SK-N-SH (cell line): ENCODE measurements at regions not wholly inside any gene's neighbourhood (a gene's known extent, or its start where the extent isn't known, plus 50 kb on each side); places are given as distances from the start of the nearest gene placed in this dataset.

ENCODE experiments used
- CTCF ChIA-PET: fragments of 300-600, 350-600 bp; formaldehyde crosslinking; extraction: SDS; loops from one replicate; lab custom pipeline; 2021; lab: Yijun Ruan, JAX
- POLR2A ChIA-PET: fragments of 350-600 bp; sonication (Branson Sonifier 250); formaldehyde crosslinking; extraction: SDS; loops from one replicate; lab custom pipeline; 2020; ENCODE audit warnings: antibody characterized with exemption, inconsistent platforms; lab: Yijun Ruan, JAX
- DNase-seq: peaks from one replicate; pipeline ENCODE4 v3.0.0; 2012
- H2AFZ ChIP-seq: fragments of 200-600 bp; sonication (generic); 2 replicates; pipeline ENCODE4 v1.8.1; 2016; ENCODE audit warnings: antibody characterized with exemption, mild to moderate bottlenecking, low read depth
- H3F3A ChIP-seq: fragments of 200-600 bp; sonication (generic); replicated peaks from 2 replicates; pipeline ENCODE3; 2016; ENCODE audit warnings: antibody characterized with exemption, mild to moderate bottlenecking; ENCODE audit not compliant: insufficient read depth
- H3K27ac ChIP-seq, 2 experiments: fragments of 200-500 bp in 1 of 2; fragments of 200-600 bp in 1 of 2; sonication (Bioruptor generic) in 1 of 2; sonication (generic), shearing (Covaris generic) in 1 of 2; 2 replicates each; pipeline versions ENCODE4 v1.5.1 to v1.6.1; 2014 to 2016; ENCODE audit warnings: low read depth in 2 of 2, inconsistent platforms in 1 of 2, low read length in 1 of 2, mild to moderate bottlenecking in 1 of 2, mixed read lengths in 1 of 2
- H3K27me3 ChIP-seq: fragments of 200-600 bp; sonication (generic), shearing (Covaris generic); 2 replicates; pipeline ENCODE4 v1.6.1; 2016; ENCODE audit warnings: mixed run types; ENCODE audit not compliant: insufficient read depth
- H3K36me3 ChIP-seq, 2 experiments: fragments of 200-500 bp in 1 of 2; fragments of 200-600 bp in 1 of 2; sonication (Bioruptor generic) in 1 of 2; sonication (generic) in 1 of 2; replicated peaks in 1 of 2; 2 replicates each; pipeline versions ENCODE3 to v1.5.1; 2014 to 2016; ENCODE audit warnings: low read length in 1 of 2, mild to moderate bottlenecking in 1 of 2; ENCODE audit not compliant: insufficient read depth in 2 of 2, control insufficient read depth in 1 of 2
- H3K4me1 ChIP-seq, 2 experiments: fragments of 200-500 bp in 1 of 2; fragments of 200-600 bp in 1 of 2; sonication (Bioruptor generic) in 1 of 2; sonication (generic), shearing (Covaris generic) in 1 of 2; 2 replicates each; pipeline versions ENCODE4 v1.5.1 to v1.6.1; 2014 to 2016; ENCODE audit warnings: low read depth in 1 of 2, low read length in 1 of 2, mixed run types in 1 of 2; ENCODE audit not compliant: insufficient read depth in 2 of 2, control insufficient read depth in 1 of 2
- H3K4me2 ChIP-seq: fragments of 200-600 bp; sonication (generic), shearing (Covaris generic); 2 replicates; pipeline ENCODE4 v1.6.1; 2017; ENCODE audit warnings: mixed run types
- H3K4me3 ChIP-seq, 2 experiments: fragments of 200-500 bp in 1 of 2; fragments of 200-600 bp in 1 of 2; sonication (Bioruptor generic) in 1 of 2; sonication (generic), shearing (Covaris generic) in 1 of 2; 2 replicates each; pipeline versions ENCODE4 v1.5.1 to v1.8.1; 2014 to 2016; ENCODE audit warnings: low read depth in 2 of 2, inconsistent platforms in 1 of 2, low read length in 1 of 2, mild to moderate bottlenecking in 1 of 2, mixed read lengths in 1 of 2, moderate library complexity in 1 of 2
- H3K79me2 ChIP-seq: fragments of 200-600 bp; sonication (generic); 2 replicates; pipeline ENCODE4 v1.8.1; 2017; ENCODE audit warnings: mild to moderate bottlenecking; ENCODE audit not compliant: insufficient read depth
- H3K9ac ChIP-seq: fragments of 200-600 bp; sonication (generic); 2 replicates; pipeline ENCODE4 v1.6.1; 2017; ENCODE audit warnings: mixed run types
- H3K9me2 ChIP-seq: fragments of 200-600 bp; sonication (generic); 2 replicates; pipeline ENCODE4 v1.6.1; 2017; ENCODE audit warnings: mixed run types
- H3K9me3 ChIP-seq: fragments of 200-600 bp; sonication (generic); 2 replicates; pipeline ENCODE4 v1.6.1; 2017; ENCODE audit warnings: mixed run types, mild to moderate bottlenecking, moderate library complexity
- H4K20me1 ChIP-seq: fragments of 200-600 bp; sonication (generic); 2 replicates; pipeline ENCODE4 v1.6.1; 2017; ENCODE audit warnings: mild to moderate bottlenecking, mixed run types; ENCODE audit not compliant: insufficient read depth
- EP300 ChIP-seq, 2 experiments: IDR thresholded peaks; 2 replicates each; pipeline versions ENCODE4 v1.4.0 to v1.6.1; 2012; ENCODE audit warnings: borderline replicate concordance in 1 of 2, low read depth in 1 of 2, low read length in 1 of 2
- EZH2phosphoT487 ChIP-seq: fragments of 200-600 bp; sonication (generic); IDR thresholded peaks from 2 replicates; pipeline ENCODE4 v1.6.1; 2017; ENCODE audit warnings: low read depth, mixed run types, mild to moderate bottlenecking, antibody characterized with exemption, moderate library complexity, borderline replicate concordance
- FOSL2 ChIP-seq: IDR thresholded peaks from 2 replicates; pipeline ENCODE4 v1.4.0; 2012; ENCODE audit warnings: low read depth, mild to moderate bottlenecking, moderate library complexity, borderline replicate concordance
- FOXJ3 ChIP-seq: sonication (generic); formaldehyde crosslinking; IDR thresholded peaks from 2 replicates; pipeline ENCODE4 v1.5.1; 2020; ENCODE audit warnings: mild to moderate bottlenecking, missing genetic modification reagents
- FOXM1 ChIP-seq: IDR thresholded peaks from 2 replicates; pipeline ENCODE4 v1.4.0; 2012; ENCODE audit warnings: low read depth, mild to moderate bottlenecking
- IRF3 ChIP-seq: fragments of 150-350 bp; IDR thresholded peaks from 2 replicates; pipeline ENCODE4 v1.6.1; 2016; ENCODE audit warnings: mild to moderate bottlenecking, low read depth, low read length
- JUND ChIP-seq: IDR thresholded peaks from 2 replicates; pipeline ENCODE4 v1.4.0; 2012
- MXI1 ChIP-seq: IDR thresholded peaks from 2 replicates; pipeline ENCODE4 v1.6.1; 2012; ENCODE audit warnings: mild to moderate bottlenecking, low read depth, low read length, improper control_type of control experiment
- NRF1 ChIP-seq: IDR thresholded peaks from 2 replicates; pipeline ENCODE4 v1.6.1; 2012; ENCODE audit warnings: low read depth, mild to moderate bottlenecking, low read length
- SMC3 ChIP-seq: IDR thresholded peaks from 2 replicates; pipeline ENCODE4 v1.6.1; 2012; ENCODE audit warnings: low read depth, low read length, improper control_type of control experiment
- TEAD4 ChIP-seq: IDR thresholded peaks from 2 replicates; pipeline ENCODE4 v1.4.0; 2012; ENCODE audit warnings: mild to moderate bottlenecking, borderline replicate concordance; ENCODE audit not compliant: insufficient read depth
- YY1 ChIP-seq: IDR thresholded peaks from 2 replicates; pipeline ENCODE4 v1.4.0; 2012; ENCODE audit warnings: low read depth, mild to moderate bottlenecking
- WGBS: methylation state at CpG from one replicate; pipeline ENCODE4 v1.1.6; 2017; ENCODE audit warnings: low lambda C conversion rate; 5-methylcytosine and 5-hydroxymethylcytosine counted together
- TF ChIP-seq, protein P1 (sequence below): fragments of 200-600 bp; sonication (generic); IDR thresholded peaks from 2 replicates; pipeline ENCODE4 v1.6.1; 2017; ENCODE audit warnings: antibody characterized with exemption, mild to moderate bottlenecking, moderate library complexity
- TF ChIP-seq, protein P2 (sequence below): IDR thresholded peaks from 2 replicates; pipeline ENCODE4 v1.4.0; 2012; ENCODE audit warnings: low read depth, borderline replicate concordance
- TF ChIP-seq, protein P3 (sequence below): IDR thresholded peaks from 2 replicates; pipeline ENCODE4 v1.4.0; 2012; ENCODE audit warnings: low read depth

DNA sequence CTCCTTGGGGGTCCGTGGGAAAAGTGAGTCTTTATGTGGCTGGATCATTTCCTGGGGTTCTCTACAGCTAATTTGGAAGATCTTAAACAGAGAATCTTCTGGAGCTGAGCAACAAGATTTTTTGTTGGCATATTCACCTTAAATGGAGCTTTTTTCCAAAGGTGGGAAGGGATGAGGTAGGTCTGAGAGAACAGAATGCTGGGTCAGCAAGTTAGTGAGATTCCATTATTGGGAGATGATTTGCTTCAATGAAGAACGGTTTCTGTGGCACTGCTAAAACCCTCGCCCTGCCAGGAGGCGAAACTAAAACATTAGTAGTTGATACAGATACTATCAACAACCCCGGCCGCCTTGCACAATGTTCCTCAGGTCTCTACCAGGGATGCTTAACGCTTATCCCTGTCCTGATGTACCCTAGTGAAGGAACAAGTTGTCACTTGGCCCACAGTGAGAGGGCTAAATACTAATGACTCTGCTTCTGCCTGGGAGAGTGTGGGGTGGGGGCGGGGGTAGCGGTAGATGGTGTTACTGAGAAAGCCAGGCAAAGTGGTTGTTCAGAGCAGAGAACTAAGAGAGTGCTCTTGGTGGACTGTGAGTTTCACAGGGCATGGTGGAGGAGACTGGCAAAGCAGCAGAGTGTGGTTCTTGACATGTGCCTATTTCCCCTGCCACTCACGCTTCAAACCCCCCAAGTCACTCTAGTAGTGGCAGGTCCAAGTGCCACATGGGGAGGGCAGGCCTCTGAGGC is 63.7 kb upstream of the CYP2D6 start (continued):
- TF ChIP-seq, protein P1, sequence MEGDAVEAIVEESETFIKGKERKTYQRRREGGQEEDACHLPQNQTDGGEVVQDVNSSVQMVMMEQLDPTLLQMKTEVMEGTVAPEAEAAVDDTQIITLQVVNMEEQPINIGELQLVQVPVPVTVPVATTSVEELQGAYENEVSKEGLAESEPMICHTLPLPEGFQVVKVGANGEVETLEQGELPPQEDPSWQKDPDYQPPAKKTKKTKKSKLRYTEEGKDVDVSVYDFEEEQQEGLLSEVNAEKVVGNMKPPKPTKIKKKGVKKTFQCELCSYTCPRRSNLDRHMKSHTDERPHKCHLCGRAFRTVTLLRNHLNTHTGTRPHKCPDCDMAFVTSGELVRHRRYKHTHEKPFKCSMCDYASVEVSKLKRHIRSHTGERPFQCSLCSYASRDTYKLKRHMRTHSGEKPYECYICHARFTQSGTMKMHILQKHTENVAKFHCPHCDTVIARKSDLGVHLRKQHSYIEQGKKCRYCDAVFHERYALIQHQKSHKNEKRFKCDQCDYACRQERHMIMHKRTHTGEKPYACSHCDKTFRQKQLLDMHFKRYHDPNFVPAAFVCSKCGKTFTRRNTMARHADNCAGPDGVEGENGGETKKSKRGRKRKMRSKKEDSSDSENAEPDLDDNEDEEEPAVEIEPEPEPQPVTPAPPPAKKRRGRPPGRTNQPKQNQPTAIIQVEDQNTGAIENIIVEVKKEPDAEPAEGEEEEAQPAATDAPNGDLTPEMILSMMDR = no peak
- TF ChIP-seq FOSL2 = no peak
- no peak for TF ChIP-seq YY1
- TF ChIP-seq NRF1 = no peak
- no peak for TF ChIP-seq IRF3

DNA sequence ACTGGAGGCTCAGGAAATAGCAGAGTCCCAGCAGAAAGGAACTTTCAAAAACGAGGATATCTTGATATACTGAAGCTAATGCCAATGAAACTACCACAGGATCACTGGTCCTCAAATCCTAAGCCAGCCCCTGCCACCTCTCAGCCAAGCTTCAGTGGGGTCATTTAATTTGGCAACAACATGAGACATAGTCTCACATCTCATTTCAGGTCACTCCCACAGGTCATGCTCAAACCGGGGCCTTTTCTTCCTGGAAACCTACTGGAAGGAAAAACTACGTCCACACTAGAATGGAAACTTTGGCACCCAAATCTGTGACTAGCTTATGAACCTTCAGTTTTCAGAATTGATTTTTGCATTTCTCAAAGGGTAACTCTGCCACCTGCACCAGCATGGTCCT is 61.9 kb upstream of the CYP2D6 start:
- H3K79me2 ChIP-seq = peaks cover 9% of the 10 kb centered on the region; the same call in 1 of the 2 replicates
- H3K9me3 ChIP-seq = no peaks in the 10 kb centered on the region
- no peaks in the 10 kb centered on the region; a peak in 1 of 4 replicates for H3K4me1 ChIP-seq
- H3K27ac ChIP-seq = no peak overlapping the region
- TF ChIP-seq SMC3 (no peak), FOXM1 (no peak), EZH2phosphoT487 (no peak), FOXJ3 (CRISPR knock-in tag) (no peak), FOSL2 (no peak), TEAD4 (no peak), MXI1 (no peak), EP300 (IDR thresholded peaks at IDR 0.05; ENCODE audit: borderline replicate concordance in 1 of 2, low read depth in 1 of 2, low read length in 1 of 2) (no peak), NRF1 (no peak), JUND (no peak)
- TF ChIP-seq, protein P2, sequence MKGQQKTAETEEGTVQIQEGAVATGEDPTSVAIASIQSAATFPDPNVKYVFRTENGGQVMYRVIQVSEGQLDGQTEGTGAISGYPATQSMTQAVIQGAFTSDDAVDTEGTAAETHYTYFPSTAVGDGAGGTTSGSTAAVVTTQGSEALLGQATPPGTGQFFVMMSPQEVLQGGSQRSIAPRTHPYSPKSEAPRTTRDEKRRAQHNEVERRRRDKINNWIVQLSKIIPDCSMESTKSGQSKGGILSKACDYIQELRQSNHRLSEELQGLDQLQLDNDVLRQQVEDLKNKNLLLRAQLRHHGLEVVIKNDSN = no peak
- TF ChIP-seq, protein P1 = no peak
- TF ChIP-seq, protein P3, sequence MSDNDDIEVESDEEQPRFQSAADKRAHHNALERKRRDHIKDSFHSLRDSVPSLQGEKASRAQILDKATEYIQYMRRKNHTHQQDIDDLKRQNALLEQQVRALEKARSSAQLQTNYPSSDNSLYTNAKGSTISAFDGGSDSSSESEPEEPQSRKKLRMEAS = no peak
- H3K9me2 ChIP-seq = no peaks in the 10 kb centered on the region
- no peak overlapping the region for H3K9ac ChIP-seq
- no peak for DNase-seq
- no peak overlapping the region for H2AFZ ChIP-seq
- POLR2A ChIA-PET = no interaction called here
- H3K36me3 ChIP-seq = no peaks in the 10 kb centered on the region
- no peaks in the 10 kb centered on the region for H3K27me3 ChIP-seq
- WGBS = 63% methylated on average over 2 of the region's 3 CpGs
- CTCF ChIA-PET = interaction anchor here (1.5 kb wide), 1 partner anchor 22 kb away, joined by 4 read pairs; no protein-coding TSS in a partner anchor
- H3K4me2 ChIP-seq = no peak overlapping the region
- H3K4me3 ChIP-seq = no peak overlapping the region
- H4K20me1 ChIP-seq = peaks cover 53% of the 10 kb centered on the region
- no peaks in the 10 kb centered on the region for H3F3A ChIP-seq
